Natural killer cell (primary cell): ENCODE measurements at regions not wholly inside any gene's neighbourhood (a gene's known extent, or its start where the extent isn't known, plus 50 kb on each side); places are given as distances from the start of the nearest gene placed in this dataset.

Source experiments
- ATAC-seq, 3 donors: fragments of 150-1000 bp in 2 of 3; fragments of 200-7000 bp in 1 of 3; cut with Tn5 transposase; 1 replicate in 1 of 3; 2 replicates in 2 of 3; pipeline ENCODE4 v1.10.0; 2021; ENCODE audit warnings: mild to moderate bottlenecking in 2 of 3, moderate library complexity in 2 of 3
- DNase-seq, 2 donors: peaks; one replicate each; pipeline versions ENCODE4 v3.0.0 to v3.0.0-alpha.2; 2013 to 2021; ENCODE audit warnings: mixed read lengths in 1 of 2
- H3K27ac ChIP-seq: one replicate; pipeline ENCODE4 v1.5.1; 2013; ENCODE audit warnings: mild to moderate bottlenecking, low read length
- H3K27me3 ChIP-seq: one replicate; pipeline ENCODE4 v1.6.1; 2013; ENCODE audit warnings: low read length; ENCODE audit not compliant: control insufficient read depth, insufficient read depth
- H3K36me3 ChIP-seq: one replicate; pipeline ENCODE4 v1.6.1; 2013; ENCODE audit warnings: low read length; ENCODE audit not compliant: control insufficient read depth, insufficient read depth
- H3K4me1 ChIP-seq: one replicate; pipeline ENCODE4 v1.6.1; 2013; ENCODE audit warnings: low read length; ENCODE audit not compliant: control insufficient read depth, insufficient read depth
- H3K4me3 ChIP-seq: one replicate; pipeline ENCODE4 v1.5.1; 2013; ENCODE audit warnings: low read length
- H3K9me3 ChIP-seq: one replicate; pipeline ENCODE4 v1.6.1; 2013; ENCODE audit warnings: low read length; ENCODE audit not compliant: control insufficient read depth, insufficient read depth
- H3K27ac Mint-ChIP-seq, 2 donors: one replicate each; pipeline ENCODE4 v1.8.0; 2022; ENCODE audit warnings: mild to moderate bottlenecking in 2 of 2, mixed read lengths in 2 of 2, moderate library complexity in 1 of 2
- H3K27me3 Mint-ChIP-seq, 2 donors: one replicate each; pipeline ENCODE4 v1.8.0; 2022; ENCODE audit warnings: low read depth in 2 of 2, mixed read lengths in 2 of 2
- H3K36me3 Mint-ChIP-seq: one replicate; pipeline ENCODE4 v1.8.0; 2022; ENCODE audit warnings: mixed read lengths
- H3K4me1 Mint-ChIP-seq, 2 donors: one replicate each; pipeline ENCODE4 v1.8.0; 2022; ENCODE audit warnings: mixed read lengths in 2 of 2
- H3K4me3 Mint-ChIP-seq: one replicate; pipeline ENCODE4 v1.8.0; 2022; ENCODE audit warnings: mild to moderate bottlenecking, moderate library complexity, mixed read lengths
- H3K9me3 Mint-ChIP-seq, 2 donors: one replicate each; pipeline ENCODE4 v1.8.0; 2022; ENCODE audit warnings: mixed read lengths in 2 of 2
- CTCF ChIP-seq: fragments of 200-600 bp; IDR thresholded peaks from one replicate; pipeline ENCODE4 v1.8.0; 2022; ENCODE audit warnings: antibody characterized with exemption
- WGBS: methylation state at CpG from one replicate; pipeline ENCODE4 v1.1.7; 2013; ENCODE audit warnings: missing lambda C conversion rate; ENCODE audit not compliant: insufficient coverage; 5-methylcytosine and 5-hydroxymethylcytosine counted together
- intact Hi-C: fragments of 100-400 bp; cut with micrococcal nuclease; formaldehyde crosslinking; loops from one replicate; pipeline ENCODE4 v1.14.2; 2022

- H3K9me3 ChIP-seq, result peaks cover 4% of the 10 kb centered on the region
- Mint-ChIP-seq H3K9me3 (peaks cover 2 to 4% of the 10 kb centered on the region in 2 donors), H3K4me3 (no peak overlapping the region), H3K27me3 (peaks cover 0 to 4% of the 10 kb centered on the region in 2 donors), H3K27ac (no peak overlapping the region), H3K36me3 (no peaks in the 10 kb centered on the region), H3K4me1 (no peaks in the 10 kb centered on the region)
- no peak overlapping the region for H3K4me3 ChIP-seq
- TF ChIP-seq CTCF, result no peak
- no CpG with 5 or more reads among the region's 1 CpG for WGBS
- no peak for DNase-seq
- intact Hi-C loops, result no loop called here
- H3K27ac ChIP-seq, result no peak overlapping the region
- no peak for ATAC-seq
- no peaks in the 10 kb centered on the region for H3K36me3 ChIP-seq
- no peaks in the 10 kb centered on the region for H3K4me1 ChIP-seq
- no peaks in the 10 kb centered on the region for H3K27me3 ChIP-seq
These were observed 176.9 kb downstream of the AASDH start for GRCh38 chr4:56210397-56210796.

GRCh38 chr4:56209767-56210166 is 177.5 kb downstream of the AASDH start:
- no peak overlapping the region for H3K4me3 ChIP-seq
- H3K36me3 ChIP-seq, result no peaks in the 10 kb centered on the region
- H3K27me3 ChIP-seq, result no peaks in the 10 kb centered on the region
- H3K9me3 Mint-ChIP-seq, result peaks cover 2 to 4% of the 10 kb centered on the region in 2 donors
- no peak for DNase-seq
- intact Hi-C loops, result no loop called here
- H3K36me3 Mint-ChIP-seq, result no peaks in the 10 kb centered on the region
- ATAC-seq, result no peak
- peaks cover 0 to 4% of the 10 kb centered on the region in 2 donors for H3K27me3 Mint-ChIP-seq
- no peak for TF ChIP-seq CTCF
- no peak overlapping the region for H3K4me3 Mint-ChIP-seq
- H3K27ac Mint-ChIP-seq, result no peak overlapping the region
- no peak overlapping the region for H3K27ac ChIP-seq
- peaks cover 4% of the 10 kb centered on the region for H3K9me3 ChIP-seq
- no peaks in the 10 kb centered on the region for H3K4me1 ChIP-seq
- WGBS, result 94% methylated on average over 3 of the region's 3 CpGs
- H3K4me1 Mint-ChIP-seq, result no peaks in the 10 kb centered on the region

- H3K4me3 ChIP-seq, result no peak overlapping the region
- Mint-ChIP-seq H3K27me3 (peaks cover 0 to 4% of the 10 kb centered on the region in 2 donors), H3K27ac (no peak overlapping the region), H3K4me1 (no peaks in the 10 kb centered on the region), H3K9me3 (peaks cover 2 to 4% of the 10 kb centered on the region in 2 donors), H3K4me3 (no peak overlapping the region), H3K36me3 (no peaks in the 10 kb centered on the region)
- ATAC-seq, result no peak
- H3K9me3 ChIP-seq, result peaks cover 4% of the 10 kb centered on the region
- H3K36me3 ChIP-seq, result no peaks in the 10 kb centered on the region
- TF ChIP-seq CTCF, result no peak
- no peaks in the 10 kb centered on the region for H3K27me3 ChIP-seq
- H3K4me1 ChIP-seq, result no peaks in the 10 kb centered on the region
- intact Hi-C loops, result no loop called here
- 89% methylated on average over 1 of the region's 1 CpG for WGBS
- DNase-seq, result no peak
- no peak overlapping the region for H3K27ac ChIP-seq
These were observed 179.2 kb downstream of the AASDH start for GRCh38 chr4:56208103-56208502.

GRCh38 chr4:56206258-56206657 is 181.0 kb downstream of the AASDH start:
- H3K27me3 Mint-ChIP-seq, result peaks cover 0 to 3% of the 10 kb centered on the region in 2 donors
- Histone ChIP-seq H3K4me3 (no peak overlapping the region), H3K27ac (no peak overlapping the region), H3K27me3 (no peaks in the 10 kb centered on the region), H3K36me3 (no peaks in the 10 kb centered on the region), H3K4me1 (no peaks in the 10 kb centered on the region), H3K9me3 (peaks cover 1% of the 10 kb centered on the region)
- peaks cover 0 to under 1% of the 10 kb centered on the region in 2 donors for H3K9me3 Mint-ChIP-seq
- ATAC-seq (no peak), DNase-seq (no peak)
- H3K36me3 Mint-ChIP-seq, result no peaks in the 10 kb centered on the region
- H3K4me1 Mint-ChIP-seq, result no peaks in the 10 kb centered on the region
- WGBS, result 93% methylated on average over 4 of the region's 4 CpGs
- no peak overlapping the region for H3K4me3 Mint-ChIP-seq
- no peak overlapping the region for H3K27ac Mint-ChIP-seq
- no peak for TF ChIP-seq CTCF
- intact Hi-C loops, result no loop called here
